Left ventricle myocardium inferior (tissue), 1 donor: ENCODE measurements at regions not wholly inside any gene's neighbourhood (a gene's known extent, or its start where the extent isn't known, plus 50 kb on each side); places are given as distances from the start of the nearest gene placed in this dataset.

ENCODE experiments used
- DNase-seq: peaks from one replicate; pipeline ENCODE4 v3.0.0-alpha.2; 2020
- H3K27ac ChIP-seq: fragments of 200-600 bp; replicated peaks from 2 replicates; pipeline ENCODE4 v1.8.0; 2021
- H3K27me3 ChIP-seq: fragments of 200-600 bp; 2 replicates; pipeline ENCODE4 v1.8.0; 2021; ENCODE audit warnings: low read depth
- H3K36me3 ChIP-seq: fragments of 200-600 bp; 2 replicates; pipeline ENCODE4 v1.8.0; 2021
- H3K4me1 ChIP-seq: fragments of 200-600 bp; 2 replicates; pipeline ENCODE4 v1.8.0; 2021
- H3K4me3 ChIP-seq: fragments of 200-600 bp; 2 replicates; pipeline ENCODE4 v1.8.0; 2021; ENCODE audit warnings: mild to moderate bottlenecking, moderate library complexity
- H3K9me3 ChIP-seq: fragments of 200-600 bp; replicated peaks from 2 replicates; pipeline ENCODE4 v1.8.0; 2021
- CTCF ChIP-seq: fragments of 200-600 bp; IDR thresholded peaks from 2 replicates; pipeline ENCODE4 v1.8.0; 2021; ENCODE audit warnings: antibody characterized with exemption, mild to moderate bottlenecking, borderline replicate concordance
- intact Hi-C: fragments of 100-400 bp; cut with micrococcal nuclease; formaldehyde crosslinking; loops from one replicate; pipeline ENCODE4 v1.11.0; 2022
- donor health status: DM: no; HTN: yes; CAD: no; lungs with severe emphysema.

- TF ChIP-seq CTCF = no peak
- peak; percentile 63 for DNase-seq
- peak overlapping the region; percentile 28 for H3K27ac ChIP-seq
- intact Hi-C loops = no loop called here
- H3K36me3 ChIP-seq = no peaks in the 10 kb centered on the region
- H3K4me1 ChIP-seq = no peaks in the 10 kb centered on the region
- H3K27me3 ChIP-seq = no peaks in the 10 kb centered on the region
- peaks cover 55% of the 10 kb centered on the region for H3K9me3 ChIP-seq
- H3K4me3 ChIP-seq = no peak overlapping the region
These were observed 92.4 kb downstream of the COL6A6 start for GRCh38 chr3:130609166-130609979.

- intact Hi-C loops = no loop called here
- no peak overlapping the region for H3K27ac ChIP-seq
- H3K36me3 ChIP-seq = no peaks in the 10 kb centered on the region
- H3K27me3 ChIP-seq = no peaks in the 10 kb centered on the region
- no peak for DNase-seq
- no peak overlapping the region for H3K4me3 ChIP-seq
- TF ChIP-seq CTCF = no peak
- H3K4me1 ChIP-seq = no peaks in the 10 kb centered on the region
- no peaks in the 10 kb centered on the region for H3K9me3 ChIP-seq
These were observed 102.2 kb downstream of the COL6A6 start for GRCh38 chr3:130619196-130619595.

GRCh38 chr3:130621824-130622223, 104.8 kb downstream of the COL6A6 start:
- Histone ChIP-seq H3K9me3 (no peaks in the 10 kb centered on the region), H3K4me3 (no peak overlapping the region), H3K27me3 (no peaks in the 10 kb centered on the region), H3K36me3 (no peaks in the 10 kb centered on the region), H3K4me1 (no peaks in the 10 kb centered on the region), H3K27ac (no peak overlapping the region)
- intact Hi-C loops = no loop called here
- no peak for DNase-seq
- TF ChIP-seq CTCF = no peak

- Histone ChIP-seq H3K27ac (no peak overlapping the region), H3K27me3 (no peaks in the 10 kb centered on the region), H3K36me3 (no peaks in the 10 kb centered on the region), H3K9me3 (no peaks in the 10 kb centered on the region), H3K4me3 (no peak overlapping the region), H3K4me1 (no peaks in the 10 kb centered on the region)
- intact Hi-C loops = no loop called here
- no peak for DNase-seq
- TF ChIP-seq CTCF = no peak
These were observed 109.1 kb downstream of the COL6A6 start for GRCh38 chr3:130626049-130626448.

GRCh38 chr3:130627143-130627855, 110.3 kb downstream of the COL6A6 start:
- Histone ChIP-seq H3K4me1 (no peaks in the 10 kb centered on the region), H3K36me3 (no peaks in the 10 kb centered on the region), H3K9me3 (no peaks in the 10 kb centered on the region), H3K4me3 (no peak overlapping the region), H3K27me3 (no peaks in the 10 kb centered on the region), H3K27ac (no peak overlapping the region)
- intact Hi-C loops = no loop called here
- DNase-seq = no peak
- TF ChIP-seq CTCF = no peak
